B cell (primary cell): ENCODE measurements at regions not wholly inside any gene's neighbourhood (a gene's known extent, or its start where the extent isn't known, plus 50 kb on each side); places are given as distances from the start of the nearest gene placed in this dataset.

ENCODE experiments used
- ATAC-seq: fragments of 200-7000 bp; cut with Tn5 transposase; one replicate; pipeline ENCODE4 v1.10.0; 2021; ENCODE audit warnings: low read depth, mild to moderate bottlenecking, moderate number of reproducible peaks, moderate library complexity
- CTCF ChIA-PET: fragments of 350-600 bp; sonication (Branson Sonifier 250); formaldehyde crosslinking; loops from one replicate; lab custom pipeline; 2021; ENCODE audit warnings: antibody characterized with exemption, inconsistent platforms; lab: Charles Lee
- POLR2A ChIA-PET: fragments of 350-600 bp; sonication (Branson Sonifier 250); formaldehyde crosslinking; loops from one replicate; lab custom pipeline; 2021; ENCODE audit warnings: antibody characterized with exemption; lab: Charles Lee
- DNase-seq: peaks from one replicate; pipeline ENCODE4 v3.0.0; 2013
- H2AFZ ChIP-seq: 2 replicates; pipeline ENCODE4 v1.6.1; 2012; ENCODE audit warnings: mild to moderate bottlenecking, low read depth, low read length; ENCODE audit not compliant: insufficient read depth, poor library complexity, severe bottlenecking
- H3K27ac ChIP-seq, 2 donors: 1 replicate in 1 of 2; 2 replicates in 1 of 2; pipeline ENCODE4 v1.5.1; 2012 to 2013; ENCODE audit warnings: low read length in 2 of 2, mild to moderate bottlenecking in 2 of 2, moderate library complexity in 1 of 2
- H3K27me3 ChIP-seq, 4 experiments: fragments of 200-600 bp in 1 of 4; sonication (generic) in 1 of 4; replicated peaks in 1 of 4; 1 replicate in 2 of 4; 2 replicates in 2 of 4; pipeline versions ENCODE4 v1.6.1 to v1.7.0; 2013 to 2016; ENCODE audit warnings: low read length in 3 of 4, mild to moderate bottlenecking in 2 of 4, mixed read lengths in 1 of 4, moderate library complexity in 1 of 4; ENCODE audit not compliant: insufficient read depth in 4 of 4, control insufficient read depth in 3 of 4; ENCODE audit errors: control extremely low read depth in 1 of 4
- H3K36me3 ChIP-seq, 2 experiments: replicated peaks in 1 of 2; 1 replicate in 1 of 2; 2 replicates in 1 of 2; pipeline versions ENCODE4 v1.6.1 to v1.7.1; 2013; ENCODE audit warnings: low read length in 1 of 2; ENCODE audit not compliant: insufficient read depth in 2 of 2, control insufficient read depth in 1 of 2; ENCODE audit errors: control extremely low read depth in 1 of 2, extremely low read depth in 1 of 2
- H3K4me1 ChIP-seq, 2 donors: fragments of 200-600 bp in 1 of 2; sonication (generic) in 1 of 2; 1 replicate in 1 of 2; 2 replicates in 1 of 2; pipeline versions ENCODE4 v1.5.1 to v1.6.1; 2013 to 2017; ENCODE audit warnings: low read length in 2 of 2; ENCODE audit not compliant: control insufficient read depth in 2 of 2, insufficient read depth in 2 of 2
- H3K4me2 ChIP-seq: replicated peaks from 2 replicates; pipeline ENCODE3; 2012; ENCODE audit warnings: mild to moderate bottlenecking, low read depth, low read length; ENCODE audit not compliant: poor library complexity, severe bottlenecking
- H3K4me3 ChIP-seq, 5 experiments: fragments of 200-600 bp in 1 of 5; sonication (generic) in 1 of 5; 1 replicate in 3 of 5; 2 replicates in 2 of 5; pipeline versions ENCODE4 v1.5.1 to v1.7.0; 2011 to 2016; ENCODE audit warnings: low read length in 4 of 5, mild to moderate bottlenecking in 4 of 5, low read depth in 2 of 5, control low read depth in 1 of 5, moderate library complexity in 1 of 5; ENCODE audit not compliant: insufficient read depth in 1 of 5; ENCODE audit errors: control extremely low read depth in 1 of 5, extremely low read depth in 1 of 5
- H3K79me2 ChIP-seq: fragments of 200-600 bp; sonication (generic); one replicate; pipeline ENCODE4 v1.6.0; 2016; ENCODE audit warnings: low read length; ENCODE audit not compliant: control insufficient read depth, insufficient read depth
- H3K9ac ChIP-seq: fragments of 200-600 bp; sonication (generic); 2 replicates; pipeline ENCODE4 v1.6.1; 2017; ENCODE audit warnings: mild to moderate bottlenecking, low read length, moderate library complexity
- H3K9me3 ChIP-seq, 3 donors: one replicate each; pipeline versions ENCODE4 v1.6.1 to v1.7.1; 2013; ENCODE audit warnings: low read length in 2 of 3; ENCODE audit not compliant: control insufficient read depth in 2 of 3, insufficient read depth in 1 of 3; ENCODE audit errors: control extremely low read depth in 1 of 3
- H4K20me1 ChIP-seq: 2 replicates; pipeline ENCODE4 v1.6.0; 2012; ENCODE audit warnings: mild to moderate bottlenecking, low read length; ENCODE audit not compliant: insufficient read depth, control insufficient read depth, poor library complexity, severe bottlenecking
- H3K27ac Mint-ChIP-seq: one replicate; pipeline ENCODE4 v1.8.0; 2021; ENCODE audit warnings: mixed read lengths
- H3K27me3 Mint-ChIP-seq: one replicate; pipeline ENCODE4 v1.8.0; 2021; ENCODE audit warnings: mixed read lengths
- H3K4me1 Mint-ChIP-seq: one replicate; pipeline ENCODE4 v1.8.0; 2021; ENCODE audit warnings: mixed read lengths
- H3K4me3 Mint-ChIP-seq: one replicate; pipeline ENCODE4 v1.8.0; 2021; ENCODE audit warnings: mixed read lengths
- H3K9me3 Mint-ChIP-seq: one replicate; pipeline ENCODE4 v1.8.0; 2022; ENCODE audit warnings: mixed read lengths; ENCODE audit not compliant: insufficient read depth
- EZH2 ChIP-seq: IDR thresholded peaks from 2 replicates; pipeline ENCODE4 v1.6.1; 2012; ENCODE audit warnings: borderline replicate concordance, low read depth, mild to moderate bottlenecking, moderate library complexity, low read length; ENCODE audit not compliant: insufficient read depth, poor library complexity, severe bottlenecking
- WGBS: methylation state at CpG from one replicate; pipeline ENCODE4 v1.1.5; 2013; ENCODE audit warnings: missing lambda C conversion rate; ENCODE audit not compliant: insufficient coverage; 5-methylcytosine and 5-hydroxymethylcytosine counted together
- intact Hi-C: fragments of 100-400 bp; cut with micrococcal nuclease; formaldehyde crosslinking; loops from one replicate; pipeline ENCODE4 v1.10.0; 2022
- TF ChIP-seq, protein P1 (sequence below): fragments of 200-600 bp; IDR thresholded peaks from one replicate; pipeline ENCODE4 v1.8.0; 2022; ENCODE audit warnings: antibody characterized with exemption, mild to moderate bottlenecking

GRCh38 chr14:71695611-71696350 is 236.4 kb upstream of the RGS6 start:
- DNase-seq (no peak), ATAC-seq (no peak)
- H3K4me3 ChIP-seq: no peak overlapping the region
- H3K4me3 Mint-ChIP-seq: no peak overlapping the region
- POLR2A ChIA-PET: no interaction called here
- peaks cover 0 to 61% of the 10 kb centered on the region in 2 experiments for H3K36me3 ChIP-seq
- H3K27ac Mint-ChIP-seq: no peak overlapping the region
- no peak overlapping the region for H3K27ac ChIP-seq
- no peak overlapping the region for H3K9ac ChIP-seq
- no peaks in the 10 kb centered on the region for H3K27me3 ChIP-seq
- no peak overlapping the region for H2AFZ ChIP-seq
- H3K79me2 ChIP-seq: no peaks in the 10 kb centered on the region
- H3K4me1 Mint-ChIP-seq: no peaks in the 10 kb centered on the region
- no peak overlapping the region for H3K4me2 ChIP-seq
- no peak for TF ChIP-seq EZH2
- TF ChIP-seq, protein P1, sequence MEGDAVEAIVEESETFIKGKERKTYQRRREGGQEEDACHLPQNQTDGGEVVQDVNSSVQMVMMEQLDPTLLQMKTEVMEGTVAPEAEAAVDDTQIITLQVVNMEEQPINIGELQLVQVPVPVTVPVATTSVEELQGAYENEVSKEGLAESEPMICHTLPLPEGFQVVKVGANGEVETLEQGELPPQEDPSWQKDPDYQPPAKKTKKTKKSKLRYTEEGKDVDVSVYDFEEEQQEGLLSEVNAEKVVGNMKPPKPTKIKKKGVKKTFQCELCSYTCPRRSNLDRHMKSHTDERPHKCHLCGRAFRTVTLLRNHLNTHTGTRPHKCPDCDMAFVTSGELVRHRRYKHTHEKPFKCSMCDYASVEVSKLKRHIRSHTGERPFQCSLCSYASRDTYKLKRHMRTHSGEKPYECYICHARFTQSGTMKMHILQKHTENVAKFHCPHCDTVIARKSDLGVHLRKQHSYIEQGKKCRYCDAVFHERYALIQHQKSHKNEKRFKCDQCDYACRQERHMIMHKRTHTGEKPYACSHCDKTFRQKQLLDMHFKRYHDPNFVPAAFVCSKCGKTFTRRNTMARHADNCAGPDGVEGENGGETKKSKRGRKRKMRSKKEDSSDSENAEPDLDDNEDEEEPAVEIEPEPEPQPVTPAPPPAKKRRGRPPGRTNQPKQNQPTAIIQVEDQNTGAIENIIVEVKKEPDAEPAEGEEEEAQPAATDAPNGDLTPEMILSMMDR: no peak
- H3K9me3 ChIP-seq: no peaks in the 10 kb centered on the region
- WGBS: 97% methylated on average over 3 of the region's 6 CpGs
- no peaks in the 10 kb centered on the region for H3K27me3 Mint-ChIP-seq
- H4K20me1 ChIP-seq: peaks cover 10% of the 10 kb centered on the region
- CTCF ChIA-PET: no interaction called here
- H3K9me3 Mint-ChIP-seq: no peaks in the 10 kb centered on the region
- intact Hi-C loops: no loop called here
- H3K4me1 ChIP-seq: no peaks in the 10 kb centered on the region

DNA sequence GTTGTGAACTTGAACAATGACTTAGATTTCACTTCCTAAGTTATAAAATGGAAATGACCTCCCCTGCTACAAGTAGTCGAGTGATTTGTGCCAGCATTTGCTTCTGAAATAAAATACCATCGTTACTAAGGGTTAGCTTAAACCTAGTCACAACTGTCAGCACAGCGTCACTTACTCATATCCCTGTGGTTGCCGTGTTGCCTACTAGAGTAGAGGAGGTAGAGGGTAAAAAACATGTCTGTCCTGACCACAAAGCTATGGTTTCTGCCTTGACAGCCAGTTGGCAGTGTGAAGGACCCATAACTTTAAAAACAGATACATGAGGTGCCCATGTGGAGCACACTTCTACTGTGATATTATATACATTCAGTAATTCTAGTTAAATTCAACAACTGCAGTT is 234.2 kb upstream of the RGS6 start:
- DNase-seq: no peak
- CTCF ChIA-PET: no interaction called here

More for the DNA sequence above, 234.2 kb upstream of the RGS6 start:
- Mint-ChIP-seq H3K4me1 (no peaks in the 10 kb centered on the region), H3K27me3 (no peaks in the 10 kb centered on the region), H3K9me3 (no peaks in the 10 kb centered on the region), H3K27ac (no peak overlapping the region), H3K4me3 (no peak overlapping the region)
- no peak overlapping the region for H3K27ac ChIP-seq
- no peak overlapping the region for H3K9ac ChIP-seq
- WGBS: 100% methylated on average over 2 of the region's 4 CpGs
- no peaks in the 10 kb centered on the region for H3K27me3 ChIP-seq
- POLR2A ChIA-PET: no interaction called here
- intact Hi-C loops: no loop called here
- TF ChIP-seq, protein P1: no peak
- no peak for TF ChIP-seq EZH2
- no peak overlapping the region for H3K4me2 ChIP-seq
- no peak overlapping the region for H2AFZ ChIP-seq
- H3K79me2 ChIP-seq: no peaks in the 10 kb centered on the region
- H3K9me3 ChIP-seq: no peaks in the 10 kb centered on the region
- no peaks in the 10 kb centered on the region for H3K4me1 ChIP-seq
- peaks cover 0 to 52% of the 10 kb centered on the region in 2 experiments for H3K36me3 ChIP-seq
- H3K4me3 ChIP-seq: no peak overlapping the region
- peaks cover 2% of the 10 kb centered on the region for H4K20me1 ChIP-seq
- no peak for ATAC-seq
